Neuronal stem cell (in vitro differentiated cells): ENCODE measurements at regions not wholly inside any gene's neighbourhood (a gene's known extent, or its start where the extent isn't known, plus 50 kb on each side); places are given as distances from the start of the nearest gene placed in this dataset.

Experiments
- DNase-seq: peaks from one replicate; pipeline ENCODE4 v3.0.0-alpha.2; 2013; ENCODE audit warnings: low spot score
- H2AFZ ChIP-seq: one replicate; pipeline ENCODE4 v1.6.1; 2013; ENCODE audit warnings: mild to moderate bottlenecking, low read length, inconsistent platforms
- H2AK5ac ChIP-seq: 2 replicates; pipeline ENCODE4 v1.6.1; 2013; ENCODE audit warnings: low read depth, mild to moderate bottlenecking, inconsistent platforms, low read length, moderate library complexity, mixed read lengths
- H2BK120ac ChIP-seq: 2 replicates; pipeline ENCODE4 v1.6.1; 2013; ENCODE audit warnings: low read depth, mild to moderate bottlenecking, inconsistent platforms, low read length, moderate library complexity, mixed read lengths
- H2BK12ac ChIP-seq: one replicate; pipeline ENCODE4 v1.6.1; 2013; ENCODE audit warnings: low read length, inconsistent platforms
- H2BK15ac ChIP-seq: 2 replicates; pipeline ENCODE4 v1.6.1; 2013; ENCODE audit warnings: mild to moderate bottlenecking, low read length, inconsistent platforms, mixed read lengths
- H2BK5ac ChIP-seq: one replicate; pipeline ENCODE4 v1.6.1; 2013; ENCODE audit warnings: inconsistent platforms, mild to moderate bottlenecking, low read length, moderate library complexity
- H3K14ac ChIP-seq: one replicate; pipeline ENCODE4 v1.6.1; 2013; ENCODE audit warnings: low read length, inconsistent platforms
- H3K18ac ChIP-seq: 2 replicates; pipeline ENCODE4 v1.6.1; 2013; ENCODE audit warnings: low read length, inconsistent platforms
- H3K23ac ChIP-seq: 2 replicates; pipeline ENCODE4 v1.6.1; 2013; ENCODE audit warnings: low read depth, mild to moderate bottlenecking, mixed read lengths, low read length, inconsistent platforms; ENCODE audit not compliant: poor library complexity
- H3K27ac ChIP-seq: replicated peaks from 3 replicates; pipeline ENCODE4 v1.5.1; 2013; ENCODE audit warnings: low read length, inconsistent platforms
- H3K27me3 ChIP-seq, 3 experiments: 2 replicates each; pipeline ENCODE4 v1.6.1; 2013; ENCODE audit warnings: low read length in 3 of 3, mild to moderate bottlenecking in 2 of 3, inconsistent platforms in 1 of 3, low read depth in 1 of 3, mixed read lengths in 1 of 3, moderate library complexity in 1 of 3; ENCODE audit not compliant: control insufficient read depth in 3 of 3, insufficient read depth in 3 of 3
- H3K36me3 ChIP-seq, 2 donors: replicated peaks in 1 of 2; 2 replicates each; pipeline ENCODE4 v1.6.1; 2013; ENCODE audit warnings: low read length in 2 of 2; ENCODE audit not compliant: control insufficient read depth in 2 of 2, insufficient read depth in 2 of 2
- H3K4ac ChIP-seq: 2 replicates; pipeline ENCODE4 v1.6.1; 2013; ENCODE audit warnings: inconsistent platforms, mild to moderate bottlenecking, low read length, moderate library complexity
- H3K4me1 ChIP-seq, 2 donors: 1 replicate in 1 of 2; 2 replicates in 1 of 2; pipeline ENCODE4 v1.6.1; 2013; ENCODE audit warnings: low read length in 2 of 2, low read depth in 1 of 2; ENCODE audit not compliant: control insufficient read depth in 2 of 2, insufficient read depth in 1 of 2
- H3K4me2 ChIP-seq: one replicate; pipeline ENCODE4 v1.6.1; 2013; ENCODE audit warnings: mild to moderate bottlenecking, low read length, inconsistent platforms; ENCODE audit not compliant: insufficient read depth, poor library complexity, severe bottlenecking
- H3K4me3 ChIP-seq, 2 donors: 2 replicates each; pipeline ENCODE4 v1.5.1; 2013; ENCODE audit warnings: low read length in 2 of 2, mild to moderate bottlenecking in 2 of 2, inconsistent platforms in 1 of 2, moderate library complexity in 1 of 2
- H3K79me1 ChIP-seq: one replicate; pipeline ENCODE4 v1.6.1; 2013; ENCODE audit warnings: low read depth, mild to moderate bottlenecking, inconsistent platforms, low read length, moderate library complexity
- H3K9ac ChIP-seq: one replicate; pipeline ENCODE4 v1.6.1; 2013; ENCODE audit warnings: mild to moderate bottlenecking, low read depth, low read length, inconsistent platforms; ENCODE audit not compliant: poor library complexity
- H3K9me3 ChIP-seq, 2 donors: replicated peaks in 1 of 2; 2 replicates each; pipeline versions ENCODE3 to v1.6.1; 2013; ENCODE audit warnings: low read length in 2 of 2, mild to moderate bottlenecking in 2 of 2, inconsistent platforms in 1 of 2, low read depth in 1 of 2, mixed read lengths in 1 of 2, moderate library complexity in 1 of 2; ENCODE audit not compliant: control insufficient read depth in 2 of 2, insufficient read depth in 1 of 2
- H4K8ac ChIP-seq: one replicate; pipeline ENCODE4 v1.6.1; 2013; ENCODE audit warnings: low read depth, mild to moderate bottlenecking, inconsistent platforms, low read length, moderate library complexity
- H4K91ac ChIP-seq: one replicate; pipeline ENCODE4 v1.6.1; 2013; ENCODE audit warnings: low read length, low read depth, mild to moderate bottlenecking, inconsistent platforms; ENCODE audit not compliant: poor library complexity
- WGBS, 2 donors: extraction: QIAGEN DNeasy Blood & Tissue Kit; methylation state at CpG; one replicate each; pipeline ENCODE4 v1.1.7; 2013; ENCODE audit warnings: missing lambda C conversion rate in 2 of 2, mixed read lengths in 1 of 2; ENCODE audit not compliant: insufficient read length in 2 of 2, insufficient replicate concordance in 1 of 2; ENCODE audit errors: extremely low coverage in 2 of 2; 5-methylcytosine and 5-hydroxymethylcytosine counted together

DNA sequence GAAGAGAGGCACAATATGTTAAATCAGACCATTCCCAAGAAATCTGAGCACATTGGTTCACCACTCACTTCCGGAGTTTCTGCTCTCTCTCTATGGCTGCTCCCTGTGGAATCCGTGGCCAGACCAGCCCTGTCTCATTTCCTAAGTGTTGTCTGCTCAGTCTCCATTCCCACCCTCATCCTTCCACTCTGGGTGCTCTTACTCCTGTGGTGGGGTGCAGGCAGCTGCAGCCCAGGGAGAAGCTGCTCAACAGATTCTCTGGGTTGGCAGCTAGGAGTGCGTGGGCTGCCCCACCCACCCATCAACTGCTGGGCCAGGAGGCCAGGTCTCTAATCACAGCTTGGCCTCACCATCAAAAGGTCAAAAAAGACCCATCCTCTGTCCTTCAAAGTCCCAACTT, 98.3 kb downstream of the ARL4C start:
- Histone ChIP-seq H3K4me2 (no peak overlapping the region), H3K4me3 (no peak overlapping the region), H3K79me1 (no peaks in the 10 kb centered on the region), H3K9ac (no peak overlapping the region), H3K27me3 (peaks cover 0 to 14% (median 0%) of the 10 kb centered on the region in 3 experiments), H3K36me3 (no peaks in the 10 kb centered on the region), H3K4me1 (peaks cover 0 to 8% of the 10 kb centered on the region in 2 donors), H3K18ac (peak overlapping the region; percentile 67), H3K23ac (no peak overlapping the region), H3K4ac (no peak overlapping the region), H4K91ac (no peak overlapping the region), H2AFZ (no peak overlapping the region), H2BK12ac (no peak overlapping the region), H2BK15ac (no peak overlapping the region), H3K27ac (no peak overlapping the region), H2BK5ac (no peak overlapping the region), H2BK120ac (no peak overlapping the region), H4K8ac (no peak overlapping the region), H3K14ac (no peak overlapping the region), H2AK5ac (peak overlapping the region; percentile 77), H3K9me3 (no peaks in the 10 kb centered on the region)
- DNase-seq, result no peak
- no CpG with 5 or more reads among the region's 3 CpGs for WGBS, 2 donors

DNA sequence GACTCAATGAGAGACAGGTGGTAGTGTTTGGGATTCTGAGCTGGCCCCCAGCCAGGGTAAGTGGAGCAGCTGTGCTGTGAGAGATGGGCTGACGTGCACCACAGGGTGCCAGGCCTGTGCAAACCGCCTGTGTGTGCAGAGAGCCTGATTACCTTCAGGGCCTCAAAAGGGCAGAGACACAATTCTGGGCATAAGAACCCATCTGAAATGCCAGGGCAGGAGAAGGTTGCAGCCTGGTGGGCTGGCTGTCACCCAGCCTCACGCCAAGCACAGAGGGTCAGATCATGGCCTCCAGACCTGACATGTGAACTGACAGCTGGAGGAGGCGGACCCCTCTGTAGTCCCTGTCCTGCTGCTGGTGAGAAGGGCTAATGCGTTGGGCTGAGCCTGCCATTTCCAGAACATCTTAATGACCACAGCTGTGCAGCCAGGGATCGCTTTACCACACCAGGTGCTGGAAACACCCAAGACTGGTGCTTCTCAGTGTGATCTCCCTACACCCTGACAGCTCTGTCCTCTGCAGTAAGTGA, 100.9 kb downstream of the ARL4C start:
- no peak overlapping the region for H4K8ac ChIP-seq
- peak overlapping the region; percentile 49 for H3K18ac ChIP-seq
- WGBS, 2 donors, result no CpG with 5 or more reads among the region's 6 CpGs
- H3K27ac ChIP-seq, result no peak overlapping the region
- no peak overlapping the region for H3K14ac ChIP-seq
- peaks cover 0 to 14% (median 0%) of the 10 kb centered on the region in 3 experiments for H3K27me3 ChIP-seq
- H3K36me3 ChIP-seq, result no peaks in the 10 kb centered on the region
- no peak overlapping the region for H2BK5ac ChIP-seq
- no peaks in the 10 kb centered on the region for H3K79me1 ChIP-seq
- no peak for DNase-seq
- H2BK120ac ChIP-seq, result no peak overlapping the region
- H3K4ac ChIP-seq, result no peak overlapping the region
- H3K23ac ChIP-seq, result no peak overlapping the region
- H2BK15ac ChIP-seq, result no peak overlapping the region
- H3K4me2 ChIP-seq, result no peak overlapping the region
- no peak overlapping the region for H3K9ac ChIP-seq
- peaks cover 0 to 8% of the 10 kb centered on the region in 2 donors for H3K4me1 ChIP-seq
- H3K4me3 ChIP-seq, result no peak overlapping the region
- H3K9me3 ChIP-seq, result no peaks in the 10 kb centered on the region
- no peak overlapping the region for H2AK5ac ChIP-seq
- peak overlapping the region; percentile 0 for H2BK12ac ChIP-seq
- H4K91ac ChIP-seq, result peak overlapping the region; percentile 79
- no peak overlapping the region for H2AFZ ChIP-seq

DNA sequence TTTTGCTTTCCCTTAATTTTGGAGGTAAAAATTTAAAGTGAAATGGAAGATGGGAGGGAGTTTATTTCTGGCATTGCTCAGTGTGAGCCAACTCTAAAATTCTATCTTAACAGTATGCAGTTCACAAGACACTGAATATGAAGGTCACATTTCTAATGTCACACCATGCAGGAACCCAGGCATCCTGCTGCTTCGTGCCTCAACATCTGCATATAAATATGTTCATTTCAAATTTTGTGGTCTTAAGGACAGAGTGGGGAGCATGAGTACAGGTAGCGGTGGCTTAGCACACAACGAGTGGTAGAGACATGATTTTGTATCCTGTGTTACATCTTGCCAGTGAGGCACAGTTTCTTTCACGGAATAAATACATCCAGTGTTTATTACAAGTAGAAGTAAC, 102.4 kb downstream of the ARL4C start:
- Histone ChIP-seq H3K14ac (no peak overlapping the region), H3K4ac (no peak overlapping the region), H3K27ac (no peak overlapping the region), H3K4me2 (no peak overlapping the region), H3K4me3 (no peak overlapping the region), H2AK5ac (no peak overlapping the region), H3K36me3 (no peaks in the 10 kb centered on the region), H2BK15ac (no peak overlapping the region), H2AFZ (no peak overlapping the region), H2BK120ac (no peak overlapping the region), H3K9ac (no peak overlapping the region), H4K8ac (no peak overlapping the region), H4K91ac (no peak overlapping the region), H2BK5ac (no peak overlapping the region), H2BK12ac (no peak overlapping the region), H3K9me3 (no peaks in the 10 kb centered on the region), H3K27me3 (peaks cover 0 to 14% (median 0%) of the 10 kb centered on the region in 3 experiments), H3K23ac (no peak overlapping the region), H3K18ac (no peak overlapping the region), H3K79me1 (no peaks in the 10 kb centered on the region), H3K4me1 (peaks cover 0 to 8% of the 10 kb centered on the region in 2 donors)
- no peak for DNase-seq
- WGBS, 2 donors, result no CpG with 5 or more reads among the region's 4 CpGs

DNA sequence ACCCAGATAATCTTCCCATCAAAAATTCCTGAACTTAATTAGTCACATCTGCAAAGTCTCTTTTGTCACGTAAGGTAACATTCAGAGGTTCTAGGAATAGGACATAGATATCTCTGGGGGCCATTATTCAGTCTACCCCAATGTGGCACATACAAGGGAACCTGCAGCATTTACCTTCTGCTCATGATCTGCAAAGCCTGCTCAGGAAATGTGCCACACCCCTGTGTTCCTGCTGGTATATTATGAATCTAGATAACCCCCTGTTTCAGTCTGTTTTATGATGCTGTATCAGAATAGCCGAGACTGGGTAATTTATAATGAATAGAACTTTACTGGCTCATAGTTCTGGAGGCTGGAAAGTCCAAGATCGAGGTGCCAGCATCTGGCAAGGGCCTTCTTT, 103.5 kb downstream of the ARL4C start:
- no CpG with 5 or more reads among the region's 3 CpGs for WGBS, 2 donors
- no peak overlapping the region for H2BK15ac ChIP-seq
- H3K27me3 ChIP-seq, result peaks cover 0 to 14% (median 0%) of the 10 kb centered on the region in 3 experiments
- H3K4me3 ChIP-seq, result no peak overlapping the region
- no peak overlapping the region for H3K14ac ChIP-seq
- H2BK5ac ChIP-seq, result no peak overlapping the region
- no peaks in the 10 kb centered on the region for H3K36me3 ChIP-seq
- DNase-seq, result no peak
- no peak overlapping the region for H3K4ac ChIP-seq
- H3K79me1 ChIP-seq, result no peaks in the 10 kb centered on the region
- no peak overlapping the region for H2BK120ac ChIP-seq
- no peak overlapping the region for H2AK5ac ChIP-seq
- H4K91ac ChIP-seq, result no peak overlapping the region
- H3K27ac ChIP-seq, result no peak overlapping the region
- no peak overlapping the region for H2BK12ac ChIP-seq
- H2AFZ ChIP-seq, result no peak overlapping the region
- no peak overlapping the region for H4K8ac ChIP-seq
- peaks cover 0 to 8% of the 10 kb centered on the region in 2 donors for H3K4me1 ChIP-seq
- no peaks in the 10 kb centered on the region for H3K9me3 ChIP-seq
- H3K23ac ChIP-seq, result no peak overlapping the region
- no peak overlapping the region for H3K4me2 ChIP-seq
- H3K18ac ChIP-seq, result no peak overlapping the region
- no peak overlapping the region for H3K9ac ChIP-seq
